ENCODE measurements at regions not wholly inside any gene's neighbourhood (a gene's known extent, or its start where the extent isn't known, plus 50 kb on each side); places are given as distances from the start of the nearest gene placed in this dataset.
"Not testable (repeated sequence)": the region's sequence is repeated elsewhere in the genome, so short reads cannot be mapped to it uniquely, and the experiment has no call there.

GRCh38 chr10:3874990-3875841 lies 90.2 kb upstream of the KLF6 start:
- peak; percentile 55 for DNase-seq (ENCODE audit: low spot score)

- not testable (repeated sequence) for DNase-seq (ENCODE audit: low spot score)
Measured at GRCh38 chr10:3874610-3874989, 89.6 kb upstream of the KLF6 start.

DNA sequence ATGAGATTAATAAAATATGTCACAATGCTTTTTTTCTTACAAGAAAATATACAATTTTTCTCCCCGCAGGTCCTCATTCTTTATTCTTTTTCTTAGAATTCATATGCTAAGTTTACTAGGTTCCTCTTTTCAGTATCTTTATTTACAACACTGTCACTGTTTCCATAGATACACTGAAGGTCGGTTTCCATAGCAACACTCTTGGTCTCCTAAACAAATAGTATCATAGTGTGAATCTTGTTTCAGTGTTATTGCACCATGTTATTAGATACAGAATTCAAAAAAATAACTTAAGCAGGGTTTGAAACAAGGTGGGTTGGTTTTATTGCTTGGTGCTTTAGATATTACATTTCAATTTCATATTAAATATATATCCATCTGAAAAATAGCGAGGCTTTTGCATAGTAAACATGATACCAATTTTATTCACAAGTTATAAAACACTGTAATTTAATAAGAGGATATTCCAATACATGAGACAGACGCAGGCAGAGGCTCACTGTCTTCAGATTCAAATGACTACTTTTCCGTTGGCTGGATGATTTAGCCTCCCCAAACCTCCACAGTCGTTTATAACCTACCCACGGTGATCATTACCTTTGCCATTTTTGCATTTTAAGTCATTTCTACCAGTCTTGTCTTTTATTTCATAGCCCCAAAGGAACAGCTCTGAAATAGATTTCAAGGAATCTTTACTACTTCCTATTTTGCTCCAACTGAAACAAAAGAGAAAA lies 88.9 kb upstream of the KLF6 start:
- DNase-seq (ENCODE audit: low spot score): peak; percentile 66

GRCh38 chr10:3872712-3873329 lies 87.8 kb upstream of the KLF6 start:
- DNase-seq (ENCODE audit: low spot score): no peak

GRCh38 chr10:3871424-3871996 lies 86.5 kb upstream of the KLF6 start:
- DNase-seq (ENCODE audit: low spot score): no peak

- DNase-seq (ENCODE audit: low spot score): no peak
Measured at GRCh38 chr10:3869036-3869435, 84.0 kb upstream of the KLF6 start.

DNA sequence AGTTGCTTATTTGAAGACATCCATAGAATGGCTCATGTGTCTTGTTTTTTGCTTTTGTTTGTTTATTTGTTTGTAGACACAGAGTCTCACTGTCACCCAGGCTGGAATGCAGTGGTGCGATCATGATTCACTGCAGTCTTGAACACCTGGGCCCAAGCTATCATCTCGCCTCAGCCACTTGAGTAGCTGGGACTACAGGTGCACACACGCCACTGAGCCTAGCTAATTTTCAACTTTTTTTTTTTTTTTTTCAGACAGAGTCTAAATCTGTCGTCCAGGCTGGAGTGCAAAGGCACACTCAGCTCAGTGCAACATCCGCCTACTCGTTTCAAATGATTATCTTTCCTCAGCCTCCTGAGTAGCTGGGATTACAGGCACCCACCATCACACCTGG lies 83.3 kb upstream of the KLF6 start:
- no peak for DNase-seq (ENCODE audit: low spot score)

GRCh38 chr10:3867454-3868270 lies 82.7 kb upstream of the KLF6 start:
- peak; percentile 25 for DNase-seq (ENCODE audit: low spot score)

GRCh38 chr10:3866332-3866731 lies 81.3 kb upstream of the KLF6 start:
- no peak for DNase-seq (ENCODE audit: low spot score)

DNA sequence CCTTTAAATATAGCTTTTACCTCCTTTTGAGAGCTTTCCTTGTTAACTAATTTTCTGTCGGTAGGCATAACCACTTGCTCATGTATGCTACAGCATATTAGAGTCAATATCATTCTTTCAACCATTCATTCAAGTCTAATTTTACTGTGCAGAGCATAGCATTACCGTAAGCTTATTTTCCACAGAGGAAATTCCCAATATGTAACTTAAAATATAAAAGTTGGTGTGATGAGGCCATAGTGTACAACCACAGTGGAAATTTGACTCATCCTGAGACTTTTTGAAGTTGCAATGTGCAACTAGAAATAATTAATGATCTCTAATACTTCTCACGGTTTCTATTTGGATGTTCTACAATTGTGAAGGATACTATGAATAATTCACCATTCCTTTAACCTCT lies 80.6 kb upstream of the KLF6 start:
- DNase-seq (ENCODE audit: low spot score): no peak

GRCh38 chr10:3861795-3862194 lies 76.8 kb upstream of the KLF6 start:
- no peak for DNase-seq (ENCODE audit: low spot score)

DNA sequence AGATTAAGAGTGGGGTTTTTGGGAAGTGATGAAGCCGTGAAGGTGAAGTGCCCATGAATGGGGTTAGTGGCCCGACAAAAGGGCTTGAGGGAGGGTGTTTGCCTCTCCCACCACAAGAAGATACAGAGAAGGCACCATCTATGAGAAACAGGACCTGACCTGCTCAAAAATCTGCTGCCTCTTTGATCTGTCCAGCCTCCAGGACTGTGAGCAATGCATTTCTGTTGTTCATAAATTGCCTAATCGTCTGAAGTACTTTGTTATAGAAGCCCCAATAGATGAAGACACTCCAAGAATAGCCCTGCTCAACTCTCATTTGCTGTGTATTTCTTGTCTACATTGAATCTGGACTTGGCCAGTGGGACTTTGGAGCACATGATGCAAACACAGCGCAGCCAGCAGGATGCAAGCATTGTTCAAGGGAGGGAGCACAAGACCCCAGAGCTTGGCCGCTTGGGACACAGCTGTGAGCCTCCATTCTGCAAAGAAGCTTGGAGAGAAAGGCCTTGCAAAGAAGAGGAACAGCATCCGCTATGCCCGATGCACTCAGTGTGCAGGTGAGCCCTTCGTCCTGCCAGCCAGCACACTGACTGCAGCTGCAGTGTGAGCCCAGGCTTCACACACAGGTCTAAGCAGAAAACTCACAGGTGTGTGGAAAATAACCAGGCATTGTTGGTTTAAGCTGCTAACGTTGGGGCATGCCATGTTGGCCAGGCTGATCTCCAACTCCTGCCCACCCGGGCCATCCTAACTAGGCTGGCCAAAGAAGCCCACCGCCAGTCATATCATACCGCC lies 73.2 kb upstream of the KLF6 start:
- DNase-seq (ENCODE audit: low spot score): no peak

DNA sequence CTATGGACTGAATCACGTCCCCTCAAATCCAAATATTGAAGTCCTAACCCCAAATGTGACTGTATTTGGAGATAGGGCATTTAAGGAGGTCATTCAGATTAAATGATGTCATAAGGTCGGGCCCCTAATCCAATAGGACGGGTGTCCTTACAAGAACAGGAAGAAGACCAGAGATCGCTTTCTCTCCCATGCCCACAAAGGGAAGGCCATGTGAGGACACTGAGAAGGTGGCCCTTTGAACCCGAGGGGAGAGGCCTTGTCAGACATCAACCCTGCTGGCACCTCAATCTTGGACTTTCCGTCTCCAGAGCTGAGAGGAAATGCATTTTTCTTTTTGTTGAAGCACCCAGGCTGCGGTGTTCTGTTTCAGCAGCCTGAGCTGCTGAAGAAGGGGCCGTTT lies 72.3 kb upstream of the KLF6 start:
- DNase-seq (ENCODE audit: low spot score): no peak

GRCh38 chr10:3856593-3856992 lies 71.6 kb upstream of the KLF6 start:
- no peak for DNase-seq (ENCODE audit: low spot score)

DNA sequence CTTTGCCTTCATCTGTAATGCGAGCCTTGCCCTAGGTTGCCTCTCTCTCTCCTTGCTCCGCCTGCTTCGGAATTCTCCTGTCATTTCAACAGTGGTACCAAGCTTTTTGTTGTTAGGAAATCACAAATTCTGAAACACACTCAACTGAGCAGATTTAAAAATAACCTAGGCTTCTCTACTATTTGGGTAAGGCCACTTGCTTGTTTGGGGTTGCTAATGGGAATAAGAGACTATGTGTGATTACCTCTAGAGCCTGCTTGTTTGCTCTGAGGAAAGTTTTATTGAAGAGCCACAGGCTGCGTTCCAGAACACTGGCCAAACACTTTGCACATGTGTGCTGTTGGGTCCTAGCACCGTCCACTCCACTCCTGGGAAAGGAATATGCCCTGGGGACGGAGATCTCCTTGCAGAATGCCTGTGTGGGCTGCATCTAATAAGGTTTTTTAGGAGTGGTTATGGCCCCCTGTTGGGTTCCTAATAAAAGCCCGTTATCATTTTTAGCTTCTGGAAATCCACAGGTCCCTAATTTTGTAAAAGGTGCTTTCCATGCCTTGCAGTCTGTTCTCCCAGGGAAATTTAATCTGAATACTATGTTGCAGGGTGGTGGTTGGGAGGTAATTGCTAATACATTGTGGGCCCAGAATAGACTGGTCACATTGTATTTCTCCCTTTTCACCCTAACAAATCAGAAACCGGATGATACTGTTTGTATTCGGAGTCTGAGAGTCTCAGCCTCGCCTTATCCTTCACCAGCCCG lies 68.7 kb upstream of the KLF6 start:
- no peak for DNase-seq (ENCODE audit: low spot score)

DNA sequence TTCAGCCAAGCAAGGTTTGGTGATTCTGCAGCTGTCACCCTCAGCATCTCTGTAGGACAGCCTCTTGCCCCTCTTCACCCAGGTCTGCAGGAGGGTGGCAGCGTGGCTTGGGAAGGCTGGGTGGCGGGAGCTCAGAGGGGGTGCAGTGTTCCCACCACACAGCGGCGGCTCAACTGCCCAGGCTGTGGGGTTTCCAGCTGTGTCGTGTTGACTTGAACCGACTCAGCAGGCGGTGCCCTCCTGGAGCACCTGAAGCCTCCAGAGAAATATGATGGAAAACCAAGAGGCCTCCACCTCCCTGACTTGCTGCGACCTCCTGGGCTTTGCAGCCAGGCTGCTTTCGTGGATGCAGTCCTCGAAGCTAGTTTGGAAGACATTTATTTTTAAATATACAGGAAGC lies 68.0 kb upstream of the KLF6 start:
- no peak for DNase-seq (ENCODE audit: low spot score)

DNA sequence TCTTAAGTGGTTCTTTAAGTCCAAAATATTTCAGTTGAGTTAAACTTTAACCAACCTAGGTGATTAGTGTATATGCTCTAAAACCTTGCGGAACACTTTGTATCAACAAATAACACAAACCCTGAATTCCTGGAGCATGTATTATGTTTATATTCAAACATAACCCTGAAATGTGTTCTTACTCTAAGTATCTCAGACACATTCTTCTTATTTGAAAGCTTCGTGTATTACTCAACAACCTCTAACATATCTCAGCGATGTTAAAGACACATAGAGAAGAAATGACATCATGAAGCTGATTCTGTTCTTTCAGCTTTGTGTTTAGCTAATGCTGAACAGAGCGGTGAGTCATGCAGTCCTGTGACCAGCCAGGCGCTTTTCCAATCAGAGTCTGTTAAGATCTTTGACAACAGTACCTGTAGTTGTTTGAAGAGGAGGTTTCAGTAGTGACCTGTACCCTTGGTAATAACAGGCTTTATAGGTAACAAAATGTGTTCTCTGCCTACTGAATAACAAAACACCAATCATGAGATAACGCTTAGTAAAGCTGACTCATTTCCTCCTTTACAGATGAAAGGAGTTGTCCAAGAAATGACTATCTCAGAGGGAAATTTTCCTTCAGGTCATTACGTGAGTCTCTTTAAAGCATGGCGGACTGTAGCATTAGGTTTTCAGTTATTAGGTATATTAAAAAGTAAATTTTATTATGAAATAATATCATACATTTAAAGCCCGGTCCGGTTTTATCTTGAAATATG lies 67.3 kb upstream of the KLF6 start:
- DNase-seq (ENCODE audit: low spot score): peak; percentile 81

- DNase-seq (ENCODE audit: low spot score): no peak
Measured at GRCh38 chr10:3850999-3851937, 66.3 kb upstream of the KLF6 start.

Measured in CD4-positive, alpha-beta T cell treated with Interleukin-6 at 100 ng/mL for 8 hours (primary cell).